Stimulated activated memory B cell treated with anti-CD40 and anti-IgM and Interleukin-4, amounts not matched to agents 10 μg/mL and 1 μg/mL and 100 μg/mL, for 72 hours (primary cell): ENCODE measurements at regions not wholly inside any gene's neighbourhood (a gene's known extent, or its start where the extent isn't known, plus 50 kb on each side); places are given as distances from the start of the nearest gene placed in this dataset.
"Not testable (repeated sequence)": the region's sequence is repeated elsewhere in the genome, so short reads cannot be mapped to it uniquely, and the experiment has no call there.

Source experiments
- ATAC-seq: fragments of 150-1000 bp; cut with Tn5 transposase; 2 replicates; pipeline ENCODE4 v1.10.0; 2021
- H3K27ac Mint-ChIP-seq: one replicate; pipeline ENCODE4 v1.8.0; 2022; ENCODE audit warnings: mild to moderate bottlenecking, mixed read lengths
- H3K27me3 Mint-ChIP-seq: one replicate; pipeline ENCODE4 v1.8.0; 2022; ENCODE audit warnings: mixed read lengths
- H3K36me3 Mint-ChIP-seq: one replicate; pipeline ENCODE4 v1.8.0; 2022; ENCODE audit warnings: mixed read lengths
- H3K4me1 Mint-ChIP-seq: one replicate; pipeline ENCODE4 v1.8.0; 2022; ENCODE audit warnings: mixed read lengths
- H3K4me3 Mint-ChIP-seq: one replicate; pipeline ENCODE4 v1.8.0; 2022; ENCODE audit warnings: mild to moderate bottlenecking, moderate library complexity, mixed read lengths
- H3K9me3 Mint-ChIP-seq: one replicate; pipeline ENCODE4 v1.8.0; 2022; ENCODE audit warnings: mixed read lengths

- H3K4me3 Mint-ChIP-seq: no peak overlapping the region
- no peaks in the 10 kb centered on the region for H3K36me3 Mint-ChIP-seq
- ATAC-seq: no peak
- no peak overlapping the region for H3K27ac Mint-ChIP-seq
- H3K9me3 Mint-ChIP-seq: no peaks in the 10 kb centered on the region
- no peaks in the 10 kb centered on the region for H3K4me1 Mint-ChIP-seq
- peaks cover 21% of the 10 kb centered on the region for H3K27me3 Mint-ChIP-seq
Observed at GRCh38 chr2:15822151-15823044, 118.0 kb upstream of the MYCN start.

GRCh38 chr2:15823459-15824396, 116.6 kb upstream of the MYCN start:
- Mint-ChIP-seq H3K27me3 (peaks cover 8% of the 10 kb centered on the region), H3K9me3 (no peaks in the 10 kb centered on the region)
- no peak for ATAC-seq

GRCh38 chr2:15824467-15824866, 115.9 kb upstream of the MYCN start:
- not testable (repeated sequence) for H3K4me1 Mint-ChIP-seq, H3K27ac Mint-ChIP-seq, H3K9me3 Mint-ChIP-seq, H3K27me3 Mint-ChIP-seq, H3K4me3 Mint-ChIP-seq, ATAC-seq, H3K36me3 Mint-ChIP-seq

More at GRCh38 chr2:15823459-15824396, 116.6 kb upstream of the MYCN start:
- no peaks in the 10 kb centered on the region for H3K36me3 Mint-ChIP-seq
- no peaks in the 10 kb centered on the region for H3K4me1 Mint-ChIP-seq
- no peak overlapping the region for H3K27ac Mint-ChIP-seq
- H3K4me3 Mint-ChIP-seq: no peak overlapping the region

- Mint-ChIP-seq H3K4me1 (no peaks in the 10 kb centered on the region), H3K27me3 (no peaks in the 10 kb centered on the region), H3K36me3 (no peaks in the 10 kb centered on the region), H3K4me3 (no peak overlapping the region), H3K9me3 (no peaks in the 10 kb centered on the region), H3K27ac (no peak overlapping the region)
- no peak for ATAC-seq
Observed at GRCh38 chr2:15825276-15825980, 114.9 kb upstream of the MYCN start.

GRCh38 chr2:15826273-15826717, 114.1 kb upstream of the MYCN start:
- H3K4me1 Mint-ChIP-seq: no peaks in the 10 kb centered on the region
- no peak for ATAC-seq
- no peaks in the 10 kb centered on the region for H3K36me3 Mint-ChIP-seq
- H3K27ac Mint-ChIP-seq: no peak overlapping the region
- H3K9me3 Mint-ChIP-seq: no peaks in the 10 kb centered on the region
- no peaks in the 10 kb centered on the region for H3K27me3 Mint-ChIP-seq
- H3K4me3 Mint-ChIP-seq: no peak overlapping the region

GRCh38 chr2:15827001-15827400, 113.3 kb upstream of the MYCN start:
- Mint-ChIP-seq H3K27ac (no peak overlapping the region), H3K4me1 (no peaks in the 10 kb centered on the region), H3K4me3 (no peak overlapping the region), H3K36me3 (no peaks in the 10 kb centered on the region), H3K9me3 (no peaks in the 10 kb centered on the region), H3K27me3 (no peaks in the 10 kb centered on the region)
- ATAC-seq: no peak

- Mint-ChIP-seq H3K27me3 (no peaks in the 10 kb centered on the region), H3K9me3 (no peaks in the 10 kb centered on the region), H3K4me1 (no peaks in the 10 kb centered on the region), H3K36me3 (no peaks in the 10 kb centered on the region), H3K4me3 (no peak overlapping the region), H3K27ac (no peak overlapping the region)
- no peak for ATAC-seq
Observed at GRCh38 chr2:15828576-15828975, 111.8 kb upstream of the MYCN start.

GRCh38 chr2:15829091-15829801, 111.1 kb upstream of the MYCN start:
- Mint-ChIP-seq H3K36me3 (no peaks in the 10 kb centered on the region), H3K4me1 (no peaks in the 10 kb centered on the region), H3K27ac (no peak overlapping the region), H3K27me3 (no peaks in the 10 kb centered on the region), H3K4me3 (no peak overlapping the region), H3K9me3 (no peaks in the 10 kb centered on the region)
- ATAC-seq: no peak

- Mint-ChIP-seq H3K4me3 (no peak overlapping the region), H3K36me3 (no peaks in the 10 kb centered on the region), H3K27me3 (no peaks in the 10 kb centered on the region), H3K9me3 (no peaks in the 10 kb centered on the region), H3K27ac (no peak overlapping the region), H3K4me1 (no peaks in the 10 kb centered on the region)
- no peak for ATAC-seq
Observed at GRCh38 chr2:15829985-15830384, 110.4 kb upstream of the MYCN start.

GRCh38 chr2:15830937-15831549, 109.3 kb upstream of the MYCN start:
- Mint-ChIP-seq H3K36me3 (no peaks in the 10 kb centered on the region), H3K27ac (no peak overlapping the region), H3K27me3 (no peaks in the 10 kb centered on the region), H3K9me3 (no peaks in the 10 kb centered on the region), H3K4me3 (no peak overlapping the region), H3K4me1 (no peaks in the 10 kb centered on the region)
- ATAC-seq: no peak

GRCh38 chr2:15832030-15832709, 108.2 kb upstream of the MYCN start:
- H3K4me1 Mint-ChIP-seq: no peaks in the 10 kb centered on the region
- no peak overlapping the region for H3K4me3 Mint-ChIP-seq
- no peaks in the 10 kb centered on the region for H3K9me3 Mint-ChIP-seq
- H3K27me3 Mint-ChIP-seq: no peaks in the 10 kb centered on the region
- no peak for ATAC-seq
- H3K36me3 Mint-ChIP-seq: no peaks in the 10 kb centered on the region
- H3K27ac Mint-ChIP-seq: no peak overlapping the region

GRCh38 chr2:15832849-15833680, 107.3 kb upstream of the MYCN start:
- H3K4me3 Mint-ChIP-seq: no peak overlapping the region
- ATAC-seq: no peak
- H3K4me1 Mint-ChIP-seq: no peaks in the 10 kb centered on the region
- H3K27ac Mint-ChIP-seq: no peak overlapping the region
- H3K36me3 Mint-ChIP-seq: no peaks in the 10 kb centered on the region
- no peaks in the 10 kb centered on the region for H3K9me3 Mint-ChIP-seq
- H3K27me3 Mint-ChIP-seq: no peaks in the 10 kb centered on the region

GRCh38 chr2:15833731-15834130, 106.6 kb upstream of the MYCN start:
- Mint-ChIP-seq H3K27ac (no peak overlapping the region), H3K36me3 (no peaks in the 10 kb centered on the region), H3K4me1 (no peaks in the 10 kb centered on the region), H3K4me3 (no peak overlapping the region), H3K27me3 (no peaks in the 10 kb centered on the region), H3K9me3 (no peaks in the 10 kb centered on the region)
- ATAC-seq: no peak
